GM12891 (cell line): ENCODE measurements at regions not wholly inside any gene's neighbourhood (a gene's known extent, or its start where the extent isn't known, plus 50 kb on each side); places are given as distances from the start of the nearest gene placed in this dataset.

ENCODE experiments used
- DNase-seq: peaks from one replicate; pipeline ENCODE4 v3.0.0; 2011; ENCODE audit warnings: low spot score; ENCODE audit not compliant: insufficient read length
- FAIRE-seq: peaks from 2 replicates; lab custom pipeline; 2011; peaks lifted over from hg19 to GRCh38; lab: Jason Lieb, UNC
- PAX5 ChIP-seq: IDR thresholded peaks from 2 replicates; pipeline ENCODE4 v1.6.1; 2011; ENCODE audit warnings: low read length, moderate library complexity, mild to moderate bottlenecking; ENCODE audit not compliant: insufficient read depth, severe bottlenecking
- POLR2A ChIP-seq: IDR thresholded peaks from 2 replicates; pipeline ENCODE4 v1.6.1; 2011; ENCODE audit warnings: low read depth, low read length, control low read depth
- POLR2AphosphoS5 ChIP-seq: IDR thresholded peaks from 2 replicates; pipeline ENCODE4 v1.6.1; 2011; ENCODE audit warnings: low read depth, low read length, control low read depth
- POU2F2 ChIP-seq: IDR thresholded peaks from 2 replicates; pipeline ENCODE4 v1.6.1; 2011; ENCODE audit warnings: low read depth, mild to moderate bottlenecking, control low read depth, low read length, moderate library complexity
- SPI1 ChIP-seq: IDR thresholded peaks from 2 replicates; pipeline ENCODE4 v1.6.1; 2011; ENCODE audit warnings: low read depth, low read length, control low read depth
- TAF1 ChIP-seq: IDR thresholded peaks from 2 replicates; pipeline ENCODE4 v1.6.1; 2011; ENCODE audit warnings: low read depth, low read length, control low read depth

DNA sequence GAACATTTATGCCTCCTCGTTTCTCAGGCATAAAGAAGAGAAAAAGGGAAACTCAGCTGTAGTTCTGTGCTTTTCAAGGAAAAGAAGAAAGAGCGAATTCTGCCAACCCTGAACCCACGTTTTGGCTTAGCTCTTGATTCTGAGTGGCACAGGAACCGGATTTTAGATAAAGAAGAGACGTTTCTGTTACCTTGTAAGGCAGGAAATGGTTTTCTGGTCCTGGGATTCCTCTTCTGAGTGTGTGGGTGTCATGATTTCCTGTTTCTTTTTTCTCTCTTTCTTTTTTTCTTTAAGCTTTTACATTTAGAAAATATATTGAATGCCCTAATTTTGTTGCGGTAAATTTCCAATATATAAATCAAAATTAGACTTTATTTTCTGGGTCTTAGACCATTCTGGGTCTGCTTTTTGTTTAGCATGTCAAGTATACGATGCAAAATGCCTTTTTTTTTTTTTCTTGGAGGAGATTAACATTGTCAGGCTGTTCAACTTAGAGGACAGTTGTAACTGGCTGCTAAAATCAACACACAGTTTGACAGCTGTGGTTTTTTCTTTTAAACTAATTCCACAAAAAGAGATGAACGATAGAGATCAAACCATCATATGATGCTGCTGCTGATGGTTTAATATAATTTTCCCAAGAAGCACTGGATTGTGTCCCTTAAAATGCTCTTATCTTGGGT is 190.8 kb downstream of the GATA3 start:
- DNase-seq (no peak), FAIRE-seq (no peak)
- TF ChIP-seq POLR2A: no peak

GRCh38 chr10:8245814-8246142 is 191.3 kb downstream of the GATA3 start:
- no peak for DNase-seq
- no peak for TF ChIP-seq SPI1
- TF ChIP-seq POU2F2: no peak
- no peak for TF ChIP-seq POLR2A
- TF ChIP-seq TAF1: no peak
- TF ChIP-seq POLR2AphosphoS5: no peak
- TF ChIP-seq PAX5: no peak
- FAIRE-seq: no peak

DNA sequence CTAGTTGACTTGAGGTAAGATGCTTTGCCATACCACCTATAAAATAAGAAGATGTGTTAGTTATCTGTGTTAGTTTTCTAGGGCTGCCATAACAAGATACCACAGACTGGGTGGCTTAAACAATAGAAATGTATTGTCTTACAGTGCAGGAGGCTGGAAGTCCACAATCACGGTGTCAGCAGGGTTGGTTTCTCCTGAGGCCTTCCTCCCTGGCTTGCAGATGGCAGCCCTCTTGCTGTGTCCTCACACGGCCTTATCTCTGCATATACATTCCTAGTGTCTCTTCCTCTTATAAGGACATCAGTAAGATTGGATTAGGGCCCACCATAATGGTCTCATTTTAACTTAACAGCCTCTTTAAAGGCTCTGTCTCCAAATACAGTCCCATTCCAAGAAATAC is 192.1 kb downstream of the GATA3 start:
- TF ChIP-seq TAF1 (no peak), POLR2A (no peak), POLR2AphosphoS5 (no peak), PAX5 (no peak), SPI1 (no peak), POU2F2 (no peak)
- FAIRE-seq: peak; percentile 33
- no peak for DNase-seq

DNA sequence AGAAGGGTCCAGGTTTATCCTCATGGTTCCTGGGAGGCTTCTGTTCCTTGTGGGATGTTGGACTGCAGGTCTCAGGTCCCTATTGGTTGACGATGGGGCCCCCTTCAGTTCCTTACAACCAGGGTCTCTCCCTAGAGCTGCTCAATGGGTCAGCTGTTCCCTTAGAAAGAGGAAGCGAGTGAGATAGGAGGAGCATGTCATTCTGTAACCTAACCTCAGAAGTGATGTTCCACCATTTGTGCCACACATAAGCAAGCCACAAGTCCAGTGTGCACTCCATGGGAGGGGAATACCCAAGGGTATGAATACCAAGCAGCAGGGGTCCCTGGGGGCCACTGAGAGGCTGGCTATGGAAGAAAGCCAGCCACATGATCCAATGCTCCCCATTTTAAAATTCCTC is 192.7 kb downstream of the GATA3 start:
- TF ChIP-seq SPI1 (peak; percentile 40; the same call in 1 of the 2 replicates), POLR2AphosphoS5 (no peak)
- FAIRE-seq (no peak), DNase-seq (no peak)

GRCh38 chr10:8248868-8249267 is 194.4 kb downstream of the GATA3 start:
- no peak for TF ChIP-seq TAF1
- DNase-seq (no peak), FAIRE-seq (no peak)

DNA sequence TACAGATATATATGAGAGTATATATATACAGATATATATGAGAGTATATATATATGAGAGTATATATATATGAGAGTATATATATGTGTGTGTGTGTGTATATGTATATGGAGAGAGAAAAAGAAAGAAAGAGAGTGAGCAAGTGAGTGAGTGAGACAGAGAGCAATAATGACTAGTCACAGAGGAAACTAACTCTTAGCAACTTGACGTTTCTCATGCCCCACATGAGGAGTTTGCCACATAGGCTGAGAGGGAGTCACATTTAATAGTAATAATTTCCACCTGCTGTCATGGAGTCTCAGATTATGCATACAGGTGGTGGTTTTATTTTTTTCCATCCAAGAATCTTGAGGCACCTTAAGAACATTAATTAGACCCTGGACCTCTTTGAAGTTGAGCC is 199.9 kb downstream of the GATA3 start:
- FAIRE-seq: no peak
- TF ChIP-seq PAX5: no peak
- no peak for DNase-seq

DNA sequence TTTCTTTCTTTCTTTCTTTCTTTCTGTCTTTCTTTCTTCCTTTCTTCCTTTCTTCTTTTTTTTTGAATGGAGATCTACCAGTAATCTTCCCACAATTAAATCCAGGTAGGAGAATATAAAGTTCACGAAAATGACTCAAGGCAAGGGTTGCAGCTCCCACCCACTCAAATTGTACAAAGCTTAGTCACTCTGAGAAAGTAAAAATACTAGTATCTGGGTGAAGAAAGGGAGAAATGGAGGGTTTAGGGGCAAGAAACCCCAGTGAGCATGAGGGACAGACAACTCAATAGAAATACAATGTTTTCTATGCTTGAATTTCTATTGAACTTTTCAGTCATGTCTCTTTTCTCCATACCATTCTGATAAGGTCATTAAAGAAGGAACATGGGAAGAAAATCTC is 200.8 kb downstream of the GATA3 start:
- DNase-seq (no peak), FAIRE-seq (no peak)
- no peak for TF ChIP-seq POU2F2
- TF ChIP-seq POLR2A: no peak
- no peak for TF ChIP-seq POLR2AphosphoS5
- no peak for TF ChIP-seq SPI1
- TF ChIP-seq PAX5: no peak
- TF ChIP-seq TAF1: no peak

- no peak for DNase-seq
- no peak for FAIRE-seq
- TF ChIP-seq TAF1 (no peak), SPI1 (no peak), PAX5 (no peak), POU2F2 (no peak), POLR2A (no peak), POLR2AphosphoS5 (no peak)
Observed at GRCh38 chr10:8260645-8261044, 206.2 kb downstream of the GATA3 start.

GRCh38 chr10:8262317-8262716 is 207.8 kb downstream of the GATA3 start:
- no peak for FAIRE-seq
- no peak for DNase-seq
- TF ChIP-seq PAX5: no peak
- no peak for TF ChIP-seq POLR2AphosphoS5
- TF ChIP-seq POLR2A: no peak
- no peak for TF ChIP-seq TAF1
- no peak for TF ChIP-seq POU2F2

GRCh38 chr10:8269976-8270375 is 215.5 kb downstream of the GATA3 start:
- DNase-seq: no peak

DNA sequence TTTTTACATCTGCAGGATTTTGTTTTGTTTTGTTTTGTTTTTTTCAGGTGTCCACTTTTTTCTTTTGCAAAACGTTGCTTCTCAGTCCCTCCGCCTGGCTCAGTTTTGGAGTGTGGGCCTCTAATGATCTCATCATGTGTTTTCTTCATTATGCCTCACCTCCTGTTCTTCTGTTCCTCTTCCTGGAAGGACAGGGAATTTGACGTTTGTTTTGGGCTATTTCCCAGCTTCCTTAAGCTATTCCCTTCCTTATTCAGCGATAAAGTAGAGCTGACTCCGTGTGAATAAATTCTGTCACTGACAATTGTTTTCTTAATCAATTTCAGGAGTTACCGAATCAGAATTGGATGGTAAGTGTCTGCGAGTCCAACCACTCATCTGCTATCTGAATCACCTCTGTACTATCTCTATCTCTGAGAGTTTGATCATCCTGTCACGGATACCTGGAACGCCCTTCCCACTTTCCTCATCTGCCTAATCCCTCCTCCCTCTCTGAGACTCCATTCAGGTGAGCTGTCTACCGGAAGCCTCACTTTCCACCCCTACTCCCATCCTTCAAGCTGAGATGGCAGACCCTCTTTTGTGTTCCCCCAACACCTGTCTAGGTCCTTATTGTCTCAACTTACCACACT is 218.4 kb downstream of the GATA3 start:
- TF ChIP-seq PAX5 (no peak), POLR2A (no peak), POLR2AphosphoS5 (no peak), TAF1 (no peak)
- DNase-seq (no peak), FAIRE-seq (no peak)

More at GRCh38 chr10:8269976-8270375, 215.5 kb downstream of the GATA3 start:
- TF ChIP-seq POLR2AphosphoS5 (no peak), SPI1 (no peak), TAF1 (no peak)
- no peak for FAIRE-seq
